ENCODE measurements at regions not wholly inside any gene's neighbourhood (a gene's known extent, or its start where the extent isn't known, plus 50 kb on each side); places are given as distances from the start of the nearest gene placed in this dataset.

DNA sequence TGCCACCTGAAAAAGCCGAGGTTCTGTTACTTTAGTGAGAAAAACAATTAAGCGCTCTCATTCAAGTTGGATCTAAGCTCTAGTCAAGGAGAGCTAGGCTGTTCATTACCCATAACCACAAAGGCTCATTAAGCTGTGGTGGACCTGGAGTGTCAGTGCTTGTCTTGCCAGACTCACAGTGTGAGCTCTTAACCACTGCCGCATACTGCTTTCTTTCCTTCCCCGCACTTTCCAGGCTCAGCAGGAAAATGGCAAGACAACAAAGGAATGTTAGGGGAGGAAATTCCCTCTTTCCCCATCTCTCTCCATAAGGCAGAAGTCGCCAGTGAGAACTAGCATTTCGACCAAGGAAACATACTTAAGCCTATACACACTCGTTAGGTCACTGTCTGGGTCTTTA, 467.3 kb downstream of the ENC1 start:
- no peak overlapping the region for H2AFZ ChIP-seq (ENCODE audit: low read depth, low read length, poor library complexity, severe bottlenecking)
- BruUV-seq (replicated peaks): no TSS peak
- TF ChIP-seq JUND (IDR thresholded peaks at IDR 0.05): no peak
- no peak for TF ChIP-seq REST (IDR thresholded peaks at IDR 0.05; ENCODE audit: low read depth)
- no peak for TF ChIP-seq EZH2phosphoT487 (IDR thresholded peaks at IDR 0.05; ENCODE audit: borderline replicate concordance)
- no peak for TF ChIP-seq CBX3 (IDR thresholded peaks at IDR 0.05; ENCODE audit: low read depth)
- no peak for TF ChIP-seq ZNF274 (IDR thresholded peaks at IDR 0.05; ENCODE audit: low read depth, low read length)
- H3K4me2 ChIP-seq (ENCODE audit: low read length): no peak overlapping the region
- H3K36me3 ChIP-seq (ENCODE audit: control insufficient read depth in 1 of 2, insufficient read depth in 2 of 2, low read length in 2 of 2): no peaks in the 10 kb centered on the region
- ATAC-seq (no peak), DNase-seq (ENCODE audit: low read depth, low spot score) (no peak)
- intact Hi-C loops (cut with micrococcal nuclease): no loop called here
- H3K27me3 ChIP-seq (ENCODE audit: insufficient read depth, low read length): no peaks in the 10 kb centered on the region
- no peaks in the 10 kb centered on the region for H3K4me1 ChIP-seq (ENCODE audit: control insufficient read depth in 1 of 2, insufficient read depth in 2 of 2, low read length in 2 of 2)
- ChIA-PET CTCF (no interaction called here), RAD21 (ENCODE audit: low non-redundant PET in 1 of 2, low total read pairs in 2 of 2, uncharacterized antibody in 2 of 2, unreplicated experiment in 2 of 2) (no interaction called here), POLR2A (no interaction called here)
- no peak overlapping the region for H3K27ac ChIP-seq (ENCODE audit: low read depth, low read length)
- H3K79me2 ChIP-seq (ENCODE audit: insufficient read depth, low read length): no peaks in the 10 kb centered on the region
- H3K4me3 ChIP-seq (replicated peaks in 1 of 2; ENCODE audit: low read depth in 1 of 2, low read length in 2 of 2): no peak overlapping the region
- H3K9me3 ChIP-seq (ENCODE audit: control insufficient read depth in 1 of 2, insufficient read depth in 1 of 2, low read depth in 1 of 2, low read length in 2 of 2): no peaks in the 10 kb centered on the region
- no peaks in the 10 kb centered on the region for H4K20me1 ChIP-seq (ENCODE audit: insufficient read depth)
- no peaks in the 10 kb centered on the region; the same call in 1 of the 2 replicates for H3K9me2 ChIP-seq (ENCODE audit: insufficient read depth)
- no peak overlapping the region for H3K9ac ChIP-seq (ENCODE audit: low read length)

- no TSS peak for BruUV-seq (replicated peaks)
- TF ChIP-seq SP1 (IDR thresholded peaks at IDR 0.05; ENCODE audit: low read depth) (no peak), RAD21 (IDR thresholded peaks at IDR 0.05; ENCODE audit: low read depth) (no peak), EZH2 (IDR thresholded peaks at IDR 0.05) (no peak), REST (IDR thresholded peaks at IDR 0.05; ENCODE audit: low read depth) (no peak), ZNF274 (IDR thresholded peaks at IDR 0.05; ENCODE audit: low read depth, low read length) (no peak), YY1 (IDR thresholded peaks at IDR 0.05; ENCODE audit: extremely low read depth, insufficient replicate concordance, low read depth, low read length) (no peak), POLR2AphosphoS5 (IDR thresholded peaks at IDR 0.05; ENCODE audit: low read depth, low read length) (no peak), ZFX (IDR thresholded peaks at IDR 0.05) (no peak), FOSL1 (IDR thresholded peaks at IDR 0.05; ENCODE audit: low read depth) (no peak)
- TF ChIP-seq, protein P1, sequence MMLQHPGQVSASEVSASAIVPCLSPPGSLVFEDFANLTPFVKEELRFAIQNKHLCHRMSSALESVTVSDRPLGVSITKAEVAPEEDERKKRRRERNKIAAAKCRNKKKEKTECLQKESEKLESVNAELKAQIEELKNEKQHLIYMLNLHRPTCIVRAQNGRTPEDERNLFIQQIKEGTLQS (IDR thresholded peaks at IDR 0.05): no peak
- RAD21 ChIA-PET (ENCODE audit: low non-redundant PET in 1 of 2, low total read pairs in 2 of 2, uncharacterized antibody in 2 of 2, unreplicated experiment in 2 of 2): no interaction called here
These were observed 470.8 kb downstream of the ENC1 start for GRCh38 chr5:74169701-74170100.

More at GRCh38 chr5:74169701-74170100, 470.8 kb downstream of the ENC1 start:
- no peaks in the 10 kb centered on the region for H3K9me3 ChIP-seq (ENCODE audit: control insufficient read depth in 1 of 2, insufficient read depth in 1 of 2, low read depth in 1 of 2, low read length in 2 of 2)
- ATAC-seq (no peak), DNase-seq (ENCODE audit: low read depth, low spot score) (no peak)
- intact Hi-C loops (cut with micrococcal nuclease): no loop called here
- no peak overlapping the region for H3K4me2 ChIP-seq (ENCODE audit: low read length)
- ChIA-PET CTCF (no interaction called here), POLR2A (no interaction called here)
- H3K9ac ChIP-seq (ENCODE audit: low read length): no peak overlapping the region
- no peaks in the 10 kb centered on the region for H3K27me3 ChIP-seq (ENCODE audit: insufficient read depth, low read length)
- no peaks in the 10 kb centered on the region for H4K20me1 ChIP-seq (ENCODE audit: insufficient read depth)
- H3K4me3 ChIP-seq (replicated peaks in 1 of 2; ENCODE audit: low read depth in 1 of 2, low read length in 2 of 2): no peak overlapping the region
- H3K36me3 ChIP-seq (ENCODE audit: control insufficient read depth in 1 of 2, insufficient read depth in 2 of 2, low read length in 2 of 2): no peaks in the 10 kb centered on the region
- no peak overlapping the region for H3K27ac ChIP-seq (ENCODE audit: low read depth, low read length)
- H3K4me1 ChIP-seq (ENCODE audit: control insufficient read depth in 1 of 2, insufficient read depth in 2 of 2, low read length in 2 of 2): no peaks in the 10 kb centered on the region
- H2AFZ ChIP-seq (ENCODE audit: low read depth, low read length, poor library complexity, severe bottlenecking): no peak overlapping the region
- H3K9me2 ChIP-seq (ENCODE audit: insufficient read depth): no peaks in the 10 kb centered on the region
- no peaks in the 10 kb centered on the region for H3K79me2 ChIP-seq (ENCODE audit: insufficient read depth, low read length)
